K562 (cell line): ENCODE measurements at regions not wholly inside any gene's neighbourhood (a gene's known extent, or its start where the extent isn't known, plus 50 kb on each side); places are given as distances from the start of the nearest gene placed in this dataset.
A peak's percentile ranks its signal among the peaks of the same experiment; 100 is the strongest.

Experiments
- ASH1L ChIP-seq: fragments of 450-650 bp; IDR thresholded peaks from 2 replicates; pipeline ENCODE4 v1.6.1; 2018; ENCODE audit warnings: borderline replicate concordance, mild to moderate bottlenecking, low read depth; ENCODE audit not compliant: partially characterized antibody
- CBX1 ChIP-seq: sonication (generic); IDR thresholded peaks from 2 replicates; pipeline ENCODE4 v1.6.1; 2016; ENCODE audit warnings: antibody characterized with exemption, low read depth, mild to moderate bottlenecking
- CBX2 ChIP-seq: fragments of 200-600 bp; sonication (generic); IDR thresholded peaks from one replicate; pipeline ENCODE4 v1.6.1; 2012; ENCODE audit warnings: mild to moderate bottlenecking, low read length, inconsistent platforms; ENCODE audit not compliant: insufficient read depth, poor library complexity, severe bottlenecking
- CHCHD3 ChIP-seq: fragments of 250-450 bp; sonication (Bioruptor Pico); IDR thresholded peaks from 2 replicates; pipeline ENCODE4 v2.1.2; 2022; ENCODE audit warnings: mild to moderate bottlenecking
- CTBP1 ChIP-seq: fragments of 450-650 bp; IDR thresholded peaks from 2 replicates; pipeline ENCODE4 v1.6.1; 2016; ENCODE audit warnings: borderline replicate concordance
- GABPB1 ChIP-seq: sonication (generic); formaldehyde crosslinking; IDR thresholded peaks from 2 replicates; pipeline ENCODE4 v1.8.0; 2022; ENCODE audit warnings: mild to moderate bottlenecking, missing genetic modification reagents
- MECOM ChIP-seq: fragments of 250-450 bp; sonication (Bioruptor Pico); IDR thresholded peaks from 2 replicates; pipeline ENCODE4 v1.8.0; 2022; ENCODE audit warnings: inconsistent platforms
- NFXL1 ChIP-seq: fragments of 450-650 bp; formaldehyde crosslinking; IDR thresholded peaks from 2 replicates; pipeline ENCODE4 v1.4.0; 2021; ENCODE audit warnings: mild to moderate bottlenecking
- NUFIP1 ChIP-seq: fragments of 450-650 bp; IDR thresholded peaks from 2 replicates; pipeline ENCODE4 v1.6.1; 2018; ENCODE audit not compliant: partially characterized antibody
- PML ChIP-seq: IDR thresholded peaks from 2 replicates; pipeline ENCODE4 v1.6.1; 2012; ENCODE audit warnings: low read length, inconsistent platforms
- RB1 ChIP-seq: fragments of 450-650 bp; IDR thresholded peaks from 2 replicates; pipeline ENCODE4 v1.6.1; 2017; ENCODE audit warnings: low read depth, mild to moderate bottlenecking
- RBM25 ChIP-seq: fragments of 200-400 bp; formaldehyde crosslinking; IDR thresholded peaks from 2 replicates; pipeline ENCODE4 v1.6.1; 2018; ENCODE audit warnings: low read length, low read depth, moderate library complexity; ENCODE audit not compliant: severe bottlenecking
- RFX5 ChIP-seq: IDR thresholded peaks from 2 replicates; pipeline ENCODE4 v1.6.1; 2011; ENCODE audit warnings: low read depth, mild to moderate bottlenecking, improper control_type of control experiment, low read length
- ZBTB49 ChIP-seq: sonication (generic); formaldehyde crosslinking; IDR thresholded peaks from 2 replicates; pipeline ENCODE4 v1.8.0; 2022; ENCODE audit warnings: missing genetic modification reagents, mild to moderate bottlenecking, borderline replicate concordance
- ZNF174 ChIP-seq: fragments of 250-450 bp; sonication (Bioruptor Pico); IDR thresholded peaks from 2 replicates; pipeline ENCODE4 v1.4.0; 2020; ENCODE audit warnings: mild to moderate bottlenecking
- ZNF592 ChIP-seq: fragments of 450-650 bp; IDR thresholded peaks from 2 replicates; pipeline ENCODE4 v1.6.1; 2017; ENCODE audit warnings: antibody characterized with exemption, mild to moderate bottlenecking
- TF ChIP-seq, protein P1 (sequence below): fragments of 250-450 bp; sonication (Bioruptor Pico); IDR thresholded peaks from 2 replicates; pipeline ENCODE4 v1.4.0; 2020; ENCODE audit warnings: borderline replicate concordance
- TF ChIP-seq, protein P2 (sequence below): fragments of 450-650 bp; formaldehyde crosslinking; IDR thresholded peaks from 2 replicates; pipeline ENCODE4 v1.4.0; 2020; ENCODE audit warnings: mild to moderate bottlenecking, moderate library complexity

- TF ChIP-seq ASH1L (no peak), CBX2 (no peak), CTBP1 (peak; percentile 98), ZBTB49 (CRISPR knock-in tag) (0 out of 2 replicates have a peak, but pooled peaks have one; percentile 52), GABPB1 (CRISPR knock-in tag) (peak; percentile 81), MECOM (peak; percentile 96), CHCHD3 (CRISPR knock-in tag) (no peak), RB1 (no peak; the same call in 1 of the 2 replicates), NUFIP1 (peak; percentile 87), PML (peak; percentile 100), CBX1 (no peak), ZNF174 (CRISPR knock-in tag) (0 out of 2 replicates have a peak, but pooled peaks have one; percentile 12), RBM25 (no peak), ZNF592 (peak; percentile 82), RFX5 (no peak), NFXL1 (CRISPR knock-in tag) (peak; percentile 57; the same call in 1 of the 2 replicates)
- TF ChIP-seq, protein P1, sequence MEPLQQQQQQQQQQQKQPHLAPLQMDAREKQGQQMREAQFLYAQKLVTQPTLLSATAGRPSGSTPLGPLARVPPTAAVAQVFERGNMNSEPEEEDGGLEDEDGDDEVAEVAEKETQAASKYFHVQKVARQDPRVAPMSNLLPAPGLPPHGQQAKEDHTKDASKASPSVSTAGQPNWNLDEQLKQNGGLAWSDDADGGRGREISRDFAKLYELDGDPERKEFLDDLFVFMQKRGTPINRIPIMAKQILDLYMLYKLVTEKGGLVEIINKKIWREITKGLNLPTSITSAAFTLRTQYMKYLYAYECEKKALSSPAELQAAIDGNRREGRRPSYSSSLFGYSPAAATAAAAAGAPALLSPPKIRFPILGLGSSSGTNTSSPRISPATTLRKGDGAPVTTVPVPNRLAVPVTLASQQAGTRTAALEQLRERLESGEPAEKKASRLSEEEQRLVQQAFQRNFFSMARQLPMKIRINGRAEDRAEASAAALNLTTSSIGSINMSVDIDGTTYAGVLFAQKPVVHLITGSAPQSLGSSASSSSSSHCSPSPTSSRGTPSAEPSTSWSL (CRISPR knock-in tag): no peak
- TF ChIP-seq, protein P2, sequence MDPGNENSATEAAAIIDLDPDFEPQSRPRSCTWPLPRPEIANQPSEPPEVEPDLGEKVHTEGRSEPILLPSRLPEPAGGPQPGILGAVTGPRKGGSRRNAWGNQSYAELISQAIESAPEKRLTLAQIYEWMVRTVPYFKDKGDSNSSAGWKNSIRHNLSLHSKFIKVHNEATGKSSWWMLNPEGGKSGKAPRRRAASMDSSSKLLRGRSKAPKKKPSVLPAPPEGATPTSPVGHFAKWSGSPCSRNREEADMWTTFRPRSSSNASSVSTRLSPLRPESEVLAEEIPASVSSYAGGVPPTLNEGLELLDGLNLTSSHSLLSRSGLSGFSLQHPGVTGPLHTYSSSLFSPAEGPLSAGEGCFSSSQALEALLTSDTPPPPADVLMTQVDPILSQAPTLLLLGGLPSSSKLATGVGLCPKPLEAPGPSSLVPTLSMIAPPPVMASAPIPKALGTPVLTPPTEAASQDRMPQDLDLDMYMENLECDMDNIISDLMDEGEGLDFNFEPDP (CRISPR knock-in tag): 0 out of 2 replicates have a peak, but pooled peaks have one; percentile 29
Measured at GRCh38 chr4:78691971-78692821, 84.0 kb upstream of the BMP2K start (continued).
